Esophagus (tissue), 2 donors: ENCODE measurements at regions not wholly inside any gene's neighbourhood (a gene's known extent, or its start where the extent isn't known, plus 50 kb on each side); places are given as distances from the start of the nearest gene placed in this dataset.

ENCODE experiments used
- H3K27ac ChIP-seq, 2 donors: one replicate each; pipeline ENCODE4 v1.5.1; 2013; ENCODE audit warnings: low read depth in 2 of 2, mild to moderate bottlenecking in 2 of 2, inconsistent platforms in 1 of 2, low read length in 1 of 2, moderate library complexity in 1 of 2
- H3K27me3 ChIP-seq, 2 donors: one replicate each; pipeline ENCODE4 v1.6.1; 2013; ENCODE audit warnings: low read length in 2 of 2, control low read depth in 1 of 2, mild to moderate bottlenecking in 1 of 2; ENCODE audit not compliant: insufficient read depth in 2 of 2, control insufficient read depth in 1 of 2
- H3K36me3 ChIP-seq, 2 donors: one replicate each; pipeline ENCODE4 v1.6.1; 2013; ENCODE audit warnings: low read length in 1 of 2; ENCODE audit not compliant: control insufficient read depth in 2 of 2, insufficient read depth in 2 of 2
- H3K4me1 ChIP-seq, 2 donors: one replicate each; pipeline ENCODE4 v1.6.1; 2013; ENCODE audit warnings: low read length in 1 of 2; ENCODE audit not compliant: control insufficient read depth in 2 of 2, insufficient read depth in 2 of 2
- H3K4me3 ChIP-seq, 2 donors: one replicate each; pipeline ENCODE4 v1.5.1; 2013; ENCODE audit warnings: low read length in 2 of 2, mild to moderate bottlenecking in 2 of 2, low read depth in 1 of 2, moderate library complexity in 1 of 2
- H3K9me3 ChIP-seq, 2 donors: one replicate each; pipeline ENCODE4 v1.6.1; 2013; ENCODE audit warnings: mild to moderate bottlenecking in 2 of 2, low read depth in 1 of 2, low read length in 1 of 2, moderate library complexity in 1 of 2; ENCODE audit not compliant: control insufficient read depth in 2 of 2, insufficient read depth in 1 of 2
- WGBS, 2 donors: extraction: QIAGEN DNeasy Blood & Tissue Kit; methylation state at CpG; one replicate each; pipeline ENCODE4 v1.1.7; 2013; 5-methylcytosine and 5-hydroxymethylcytosine counted together
- donor health status: healthy with polysubstance abuse.
- donor health status: Bipolar disorder and iron deficiency.

GRCh38 chr2:121872651-121873050 is 117.2 kb downstream of the TSN start:
- Histone ChIP-seq H3K9me3 (no peaks in the 10 kb centered on the region), H3K27ac (no peak overlapping the region), H3K4me1 (peaks cover 0 to 2% of the 10 kb centered on the region in 2 donors), H3K4me3 (no peak overlapping the region), H3K36me3 (no peaks in the 10 kb centered on the region), H3K27me3 (no peaks in the 10 kb centered on the region)
- WGBS, 2 donors = 73 to 74% methylated on average over 2 of the region's 2 CpGs

GRCh38 chr2:121873864-121874263 is 118.4 kb downstream of the TSN start:
- Histone ChIP-seq H3K4me3 (no peak overlapping the region), H3K4me1 (peaks cover 0 to 2% of the 10 kb centered on the region in 2 donors), H3K27ac (no peak overlapping the region), H3K9me3 (no peaks in the 10 kb centered on the region), H3K36me3 (no peaks in the 10 kb centered on the region), H3K27me3 (no peaks in the 10 kb centered on the region)
- 67 to 77% methylated on average over 7 of the region's 7 CpGs for WGBS, 2 donors

- Histone ChIP-seq H3K4me3 (no peak overlapping the region), H3K27me3 (no peaks in the 10 kb centered on the region), H3K36me3 (no peaks in the 10 kb centered on the region), H3K4me1 (no peaks in the 10 kb centered on the region), H3K27ac (no peak overlapping the region), H3K9me3 (no peaks in the 10 kb centered on the region)
- 54 to 62% methylated on average over 2 of the region's 2 CpGs for WGBS, 2 donors
These were observed 120.2 kb downstream of the TSN start for GRCh38 chr2:121875585-121876185.

GRCh38 chr2:121877366-121877765 is 121.9 kb downstream of the TSN start:
- Histone ChIP-seq H3K4me3 (no peak overlapping the region), H3K27me3 (no peaks in the 10 kb centered on the region), H3K4me1 (no peaks in the 10 kb centered on the region), H3K27ac (no peak overlapping the region), H3K36me3 (no peaks in the 10 kb centered on the region), H3K9me3 (no peaks in the 10 kb centered on the region)
- 89 to 100% methylated on average over 1 of the region's 1 CpG for WGBS, 2 donors

- Histone ChIP-seq H3K27ac (no peak overlapping the region), H3K9me3 (no peaks in the 10 kb centered on the region), H3K4me3 (no peak overlapping the region), H3K27me3 (no peaks in the 10 kb centered on the region), H3K36me3 (no peaks in the 10 kb centered on the region), H3K4me1 (no peaks in the 10 kb centered on the region)
- WGBS, 2 donors = 81 to 87% methylated on average over 4 of the region's 4 CpGs
These were observed 124.8 kb downstream of the TSN start for GRCh38 chr2:121880283-121880682.

GRCh38 chr2:121881038-121881437 is 125.6 kb downstream of the TSN start:
- no peak overlapping the region for H3K27ac ChIP-seq
- H3K36me3 ChIP-seq = no peaks in the 10 kb centered on the region
- no peaks in the 10 kb centered on the region for H3K4me1 ChIP-seq
- H3K4me3 ChIP-seq = no peak overlapping the region
- no peaks in the 10 kb centered on the region for H3K27me3 ChIP-seq
- H3K9me3 ChIP-seq = no peaks in the 10 kb centered on the region
- 88 to 91% methylated on average over 4 of the region's 4 CpGs for WGBS, 2 donors

GRCh38 chr2:121881950-121882349 is 126.5 kb downstream of the TSN start:
- Histone ChIP-seq H3K27ac (no peak overlapping the region), H3K36me3 (no peaks in the 10 kb centered on the region), H3K4me1 (no peaks in the 10 kb centered on the region), H3K4me3 (no peak overlapping the region), H3K27me3 (no peaks in the 10 kb centered on the region), H3K9me3 (no peaks in the 10 kb centered on the region)
- WGBS, 2 donors = 78 to 84% methylated on average over 4 of the region's 4 CpGs

- no peak overlapping the region for H3K27ac ChIP-seq
- H3K4me3 ChIP-seq = no peak overlapping the region
- no peaks in the 10 kb centered on the region for H3K9me3 ChIP-seq
- WGBS, 2 donors = 58 to 65% methylated on average over 3 of the region's 3 CpGs
- no peaks in the 10 kb centered on the region for H3K27me3 ChIP-seq
- no peaks in the 10 kb centered on the region for H3K4me1 ChIP-seq
- H3K36me3 ChIP-seq = no peaks in the 10 kb centered on the region
These were observed 128.6 kb downstream of the TSN start for GRCh38 chr2:121884078-121884477.

GRCh38 chr2:121884511-121884921 is 129.1 kb downstream of the TSN start:
- Histone ChIP-seq H3K4me3 (no peak overlapping the region), H3K36me3 (no peaks in the 10 kb centered on the region), H3K27me3 (no peaks in the 10 kb centered on the region), H3K27ac (no peak overlapping the region), H3K4me1 (no peaks in the 10 kb centered on the region), H3K9me3 (no peaks in the 10 kb centered on the region)
- WGBS, 2 donors = 73 to 74% methylated on average over 4 of the region's 4 CpGs

- no peaks in the 10 kb centered on the region for H3K27me3 ChIP-seq
- H3K4me3 ChIP-seq = no peak overlapping the region
- 85 to 90% methylated on average over 4 of the region's 4 CpGs for WGBS, 2 donors
- H3K27ac ChIP-seq = no peak overlapping the region
- no peaks in the 10 kb centered on the region for H3K9me3 ChIP-seq
- H3K4me1 ChIP-seq = no peaks in the 10 kb centered on the region
- H3K36me3 ChIP-seq = no peaks in the 10 kb centered on the region
These were observed 130.6 kb downstream of the TSN start for GRCh38 chr2:121886059-121886458.
